Stomach (tissue), 4 donors: ENCODE measurements at regions not wholly inside any gene's neighbourhood (a gene's known extent, or its start where the extent isn't known, plus 50 kb on each side); places are given as distances from the start of the nearest gene placed in this dataset.

Source experiments
- POLR2A ChIP-seq, 4 donors: fragments of 450-650 bp; IDR thresholded peaks; one replicate each; pipeline ENCODE4 v1.6.1; 2016; ENCODE audit warnings: antibody characterized with exemption in 4 of 4, control low read depth in 2 of 4, mild to moderate bottlenecking in 1 of 4, moderate library complexity in 1 of 4
- TF ChIP-seq, protein P1 (sequence below), 7 experiments: fragments of 450-650 bp in 4 of 7; fragments of 200-600 bp in 3 of 7; sonication (generic) in 3 of 7; IDR thresholded peaks; one replicate each; pipeline ENCODE4 v1.5.1; 2016 to 2019; ENCODE audit warnings: antibody characterized with exemption in 7 of 7, control low read depth in 2 of 7, mild to moderate bottlenecking in 1 of 7

DNA sequence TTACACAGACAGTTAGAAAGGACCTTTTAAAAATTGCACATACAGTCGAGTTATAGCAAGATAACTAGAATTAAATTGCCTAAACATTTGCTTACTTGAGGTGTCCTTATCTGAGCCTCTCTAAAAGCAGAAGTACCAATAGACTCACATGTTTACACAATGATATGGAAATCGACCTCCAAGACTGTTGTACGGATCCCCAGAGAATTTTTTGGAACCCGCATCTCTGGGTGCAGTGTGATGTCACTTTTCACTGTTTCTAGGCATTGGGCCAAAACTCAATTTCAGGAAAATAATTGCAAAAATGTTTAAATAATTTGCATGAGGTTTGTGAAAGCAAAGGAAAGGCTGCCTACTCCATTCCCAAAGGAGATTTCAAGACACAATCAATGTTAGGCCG lies 63.1 kb upstream of the ATG10 start:
- TF ChIP-seq, protein P1, sequence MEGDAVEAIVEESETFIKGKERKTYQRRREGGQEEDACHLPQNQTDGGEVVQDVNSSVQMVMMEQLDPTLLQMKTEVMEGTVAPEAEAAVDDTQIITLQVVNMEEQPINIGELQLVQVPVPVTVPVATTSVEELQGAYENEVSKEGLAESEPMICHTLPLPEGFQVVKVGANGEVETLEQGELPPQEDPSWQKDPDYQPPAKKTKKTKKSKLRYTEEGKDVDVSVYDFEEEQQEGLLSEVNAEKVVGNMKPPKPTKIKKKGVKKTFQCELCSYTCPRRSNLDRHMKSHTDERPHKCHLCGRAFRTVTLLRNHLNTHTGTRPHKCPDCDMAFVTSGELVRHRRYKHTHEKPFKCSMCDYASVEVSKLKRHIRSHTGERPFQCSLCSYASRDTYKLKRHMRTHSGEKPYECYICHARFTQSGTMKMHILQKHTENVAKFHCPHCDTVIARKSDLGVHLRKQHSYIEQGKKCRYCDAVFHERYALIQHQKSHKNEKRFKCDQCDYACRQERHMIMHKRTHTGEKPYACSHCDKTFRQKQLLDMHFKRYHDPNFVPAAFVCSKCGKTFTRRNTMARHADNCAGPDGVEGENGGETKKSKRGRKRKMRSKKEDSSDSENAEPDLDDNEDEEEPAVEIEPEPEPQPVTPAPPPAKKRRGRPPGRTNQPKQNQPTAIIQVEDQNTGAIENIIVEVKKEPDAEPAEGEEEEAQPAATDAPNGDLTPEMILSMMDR (IDR thresholded peaks at IDR 0.05), result no peak
- TF ChIP-seq POLR2A (IDR thresholded peaks at IDR 0.05), result no peak
